ENCODE measurements at regions not wholly inside any gene's neighbourhood (a gene's known extent, or its start where the extent isn't known, plus 50 kb on each side); places are given as distances from the start of the nearest gene placed in this dataset.
"Not testable (repeated sequence)": the region's sequence is repeated elsewhere in the genome, so short reads cannot be mapped to it uniquely, and the experiment has no call there.

DNA sequence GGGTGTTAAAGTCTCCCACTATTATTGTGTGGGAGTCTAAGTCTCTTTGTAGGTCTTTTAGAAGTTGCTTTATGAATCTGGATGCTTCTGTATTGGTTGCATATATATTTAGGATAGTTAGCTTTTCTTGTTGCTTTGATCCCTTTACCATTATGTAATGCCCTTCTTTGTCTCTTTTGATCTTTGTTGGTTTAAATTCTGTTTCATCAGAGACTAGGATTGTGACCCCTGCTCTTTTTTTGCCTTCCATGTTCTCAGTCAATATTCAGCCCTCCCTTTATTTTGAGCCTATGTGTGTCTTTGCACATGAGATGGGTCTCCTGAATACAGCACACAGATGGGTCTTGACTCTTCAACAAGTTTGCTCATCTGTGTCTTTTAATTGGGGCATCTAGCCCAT lies 126.0 kb downstream of the PCSK1 start:
- not testable (repeated sequence) for TF ChIP-seq EZH2 (IDR thresholded peaks at IDR 0.05; ENCODE audit: low read depth); CTCF (conservative IDR thresholded peaks at IDR 0.05)
